ENCODE measurements at regions not wholly inside any gene's neighbourhood (a gene's known extent, or its start where the extent isn't known, plus 50 kb on each side); places are given as distances from the start of the nearest gene placed in this dataset.

GRCh38 chr20:57004416-57004815 lies 262.0 kb downstream of the BMP7 start:
- no TSS peak for BruUV-seq (replicated peaks)
- POLR2A ChIA-PET = interaction anchor here (0.6 kb wide), 1 partner anchor 175 kb away, joined by 7 read pairs; no protein-coding TSS in a partner anchor

More at GRCh38 chr20:57004416-57004815, 262.0 kb downstream of the BMP7 start:
- no peaks in the 10 kb centered on the region for H3K27me3 ChIP-seq (ENCODE audit: control insufficient read depth, insufficient read depth, low read length)
- DNase-seq (ENCODE audit: low read depth, low spot score) (no peak), ATAC-seq (no peak)
- 0 out of 2 replicates have a peak, but pooled peaks cover 4% of the 10 kb centered on the region for H3K4me1 ChIP-seq (ENCODE audit: control insufficient read depth, insufficient read depth, low read length)
- CTCF ChIA-PET = interaction anchor here (0.6 kb wide), 1 partner anchor 323 kb away, joined by 9 read pairs; no protein-coding TSS in a partner anchor
- intact Hi-C loops (cut with micrococcal nuclease; ENCODE audit: unreplicated experiment) = no loop called here
- H3K4me3 ChIP-seq (ENCODE audit: low read depth in 2 of 2, low read length in 2 of 2) = no peak overlapping the region
- no peak for TF ChIP-seq SIN3A (IDR thresholded peaks at IDR 0.05; ENCODE audit: borderline replicate concordance, insufficient read depth, low read depth, low read length)
- TF ChIP-seq CTCF (IDR thresholded peaks at IDR 0.05) = no peak
- TF ChIP-seq REST (IDR thresholded peaks at IDR 0.05; ENCODE audit: insufficient read depth in 1 of 2, low read depth in 2 of 2, low read length in 1 of 2) = no peak
- TF ChIP-seq TCF7L2 (IDR thresholded peaks at IDR 0.05; ENCODE audit: low read depth, low read length) = no peak
- TF ChIP-seq POLR2AphosphoS5 (IDR thresholded peaks at IDR 0.05; ENCODE audit: low read depth, low read length) = no peak
- in situ Hi-C loops (cut with HindIII; ENCODE audit: low pct_unique_long_range_greater_than_20kb, low sequenced_read_pairs) = no loop called here
- no peaks in the 10 kb centered on the region for H3K36me3 ChIP-seq (ENCODE audit: control insufficient read depth, insufficient read depth, low read length)
- no peak overlapping the region for H3K27ac ChIP-seq (ENCODE audit: low read length)
- H3K9me3 ChIP-seq (ENCODE audit: control insufficient read depth, insufficient read depth, low read depth, low read length) = no peaks in the 10 kb centered on the region
